Gastroesophageal sphincter (tissue), 4 donors: ENCODE measurements at regions not wholly inside any gene's neighbourhood (a gene's known extent, or its start where the extent isn't known, plus 50 kb on each side); places are given as distances from the start of the nearest gene placed in this dataset.

Experiments
- ATAC-seq: fragments of 150-250 bp; one replicate; pipeline ENCODE4 v1.9.1; 2016; ENCODE audit warnings: mild to moderate bottlenecking, moderate library complexity
- H3K27ac ChIP-seq, 4 donors: fragments of 200-600 bp; sonication (generic) in 3 of 4; 1 replicate in 3 of 4; 2 replicates in 1 of 4; pipeline ENCODE4 v1.5.1; 2016 to 2019
- H3K27me3 ChIP-seq: fragments of 200-600 bp; sonication (generic); one replicate; pipeline ENCODE4 v1.5.1; 2019
- H3K36me3 ChIP-seq, 2 donors: fragments of 200-600 bp; sonication (generic); one replicate each; pipeline ENCODE4 v1.5.1; 2019; ENCODE audit warnings: control low read depth in 1 of 2
- H3K4me1 ChIP-seq, 3 donors: fragments of 200-600 bp; sonication (generic); 1 replicate in 2 of 3; 2 replicates in 1 of 3; pipeline ENCODE4 v1.5.1; 2016 to 2019; ENCODE audit warnings: control low read depth in 2 of 3
- H3K4me3 ChIP-seq, 2 donors: fragments of 200-600 bp; sonication (generic); one replicate each; pipeline ENCODE4 v1.5.1; 2019; ENCODE audit warnings: mild to moderate bottlenecking in 1 of 2, moderate library complexity in 1 of 2
- H3K9me3 ChIP-seq, 3 donors: fragments of 200-600 bp; sonication (generic); one replicate each; pipeline ENCODE4 v1.5.1; 2017 to 2019; ENCODE audit warnings: control low read depth in 2 of 3
- EP300 ChIP-seq: sonication (generic); formaldehyde crosslinking; IDR thresholded peaks from one replicate; pipeline ENCODE4 v1.6.1; 2017; ENCODE audit warnings: antibody characterized with exemption, mild to moderate bottlenecking
- POLR2A ChIP-seq, 2 donors: fragments of 450-650 bp; IDR thresholded peaks; one replicate each; pipeline ENCODE4 v1.6.1; 2017; ENCODE audit warnings: antibody characterized with exemption in 2 of 2, mild to moderate bottlenecking in 2 of 2, moderate library complexity in 1 of 2
- POLR2AphosphoS5 ChIP-seq: sonication (generic); formaldehyde crosslinking; IDR thresholded peaks from one replicate; pipeline ENCODE4 v1.6.1; 2017; ENCODE audit warnings: antibody characterized with exemption
- WGBS, 2 donors: methylation state at CpG; one replicate each; pipeline ENCODE4 v1.1.5; 2018; ENCODE audit warnings: low coverage in 1 of 2; 5-methylcytosine and 5-hydroxymethylcytosine counted together
- TF ChIP-seq, protein P1 (sequence below), 4 experiments: fragments of 200-600 bp in 2 of 4; fragments of 450-650 bp in 2 of 4; sonication (generic) in 1 of 4; IDR thresholded peaks; one replicate each; pipeline ENCODE4 v1.5.1; 2017 to 2019; ENCODE audit warnings: antibody characterized with exemption in 4 of 4, mild to moderate bottlenecking in 2 of 4, moderate library complexity in 2 of 4

GRCh38 chrX:3527811-3528210 is 181.4 kb upstream of the MXRA5 start:
- Histone ChIP-seq H3K4me3 (no peak overlapping the region), H3K36me3 (no peaks in the 10 kb centered on the region), H3K27me3 (no peaks in the 10 kb centered on the region), H3K4me1 (no peaks in the 10 kb centered on the region), H3K27ac (no peak overlapping the region), H3K9me3 (no peaks in the 10 kb centered on the region)
- no peak for ATAC-seq
- TF ChIP-seq POLR2AphosphoS5 (no peak), POLR2A (IDR thresholded peaks at IDR 0.05) (no peak), EP300 (no peak)
- TF ChIP-seq, protein P1, sequence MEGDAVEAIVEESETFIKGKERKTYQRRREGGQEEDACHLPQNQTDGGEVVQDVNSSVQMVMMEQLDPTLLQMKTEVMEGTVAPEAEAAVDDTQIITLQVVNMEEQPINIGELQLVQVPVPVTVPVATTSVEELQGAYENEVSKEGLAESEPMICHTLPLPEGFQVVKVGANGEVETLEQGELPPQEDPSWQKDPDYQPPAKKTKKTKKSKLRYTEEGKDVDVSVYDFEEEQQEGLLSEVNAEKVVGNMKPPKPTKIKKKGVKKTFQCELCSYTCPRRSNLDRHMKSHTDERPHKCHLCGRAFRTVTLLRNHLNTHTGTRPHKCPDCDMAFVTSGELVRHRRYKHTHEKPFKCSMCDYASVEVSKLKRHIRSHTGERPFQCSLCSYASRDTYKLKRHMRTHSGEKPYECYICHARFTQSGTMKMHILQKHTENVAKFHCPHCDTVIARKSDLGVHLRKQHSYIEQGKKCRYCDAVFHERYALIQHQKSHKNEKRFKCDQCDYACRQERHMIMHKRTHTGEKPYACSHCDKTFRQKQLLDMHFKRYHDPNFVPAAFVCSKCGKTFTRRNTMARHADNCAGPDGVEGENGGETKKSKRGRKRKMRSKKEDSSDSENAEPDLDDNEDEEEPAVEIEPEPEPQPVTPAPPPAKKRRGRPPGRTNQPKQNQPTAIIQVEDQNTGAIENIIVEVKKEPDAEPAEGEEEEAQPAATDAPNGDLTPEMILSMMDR (IDR thresholded peaks at IDR 0.05): no peak
- WGBS, 2 donors: 86% methylated on average over 2 of the region's 3 CpGs; no CpG with 5 or more reads in 1 of the 2 donors

- Histone ChIP-seq H3K27ac (no peak overlapping the region), H3K9me3 (no peaks in the 10 kb centered on the region), H3K27me3 (no peaks in the 10 kb centered on the region), H3K4me3 (no peak overlapping the region), H3K36me3 (no peaks in the 10 kb centered on the region), H3K4me1 (no peaks in the 10 kb centered on the region)
- TF ChIP-seq, protein P1 (IDR thresholded peaks at IDR 0.05): no peak
- TF ChIP-seq EP300 (no peak), POLR2A (IDR thresholded peaks at IDR 0.05) (no peak), POLR2AphosphoS5 (no peak)
- ATAC-seq: no peak
- WGBS, 2 donors: 52% methylated on average over 2 of the region's 3 CpGs; no CpG with 5 or more reads in 1 of the 2 donors
Observed at GRCh38 chrX:3527166-3527565, 180.7 kb upstream of the MXRA5 start.

GRCh38 chrX:3526731-3527130 is 180.3 kb upstream of the MXRA5 start:
- H3K4me3 ChIP-seq: no peak overlapping the region
- H3K27ac ChIP-seq: no peak overlapping the region
- no peaks in the 10 kb centered on the region for H3K9me3 ChIP-seq
- no peak for TF ChIP-seq EP300
- TF ChIP-seq, protein P1 (IDR thresholded peaks at IDR 0.05): no peak
- no peak for TF ChIP-seq POLR2AphosphoS5
- no peak for TF ChIP-seq POLR2A (IDR thresholded peaks at IDR 0.05)
- WGBS, 2 donors: 60 to 76% methylated on average over 1 to 2 of the region's 2 CpGs
- no peaks in the 10 kb centered on the region for H3K36me3 ChIP-seq
- ATAC-seq: no peak
- no peaks in the 10 kb centered on the region for H3K4me1 ChIP-seq
- no peaks in the 10 kb centered on the region for H3K27me3 ChIP-seq

- no peak for ATAC-seq
- Histone ChIP-seq H3K9me3 (no peaks in the 10 kb centered on the region), H3K27me3 (no peaks in the 10 kb centered on the region), H3K4me1 (no peaks in the 10 kb centered on the region), H3K4me3 (no peak overlapping the region), H3K27ac (no peak overlapping the region), H3K36me3 (no peaks in the 10 kb centered on the region)
- no peak for TF ChIP-seq POLR2AphosphoS5
- no peak for TF ChIP-seq POLR2A (IDR thresholded peaks at IDR 0.05)
- no peak for TF ChIP-seq EP300
- TF ChIP-seq, protein P1 (IDR thresholded peaks at IDR 0.05): no peak
- 35 to 67% methylated on average over 2 to 5 of the region's 5 CpGs for WGBS, 2 donors
Observed at GRCh38 chrX:3526071-3526470, 179.6 kb upstream of the MXRA5 start.

- ATAC-seq: no peak
Observed at GRCh38 chrX:3522101-3522650, 175.7 kb upstream of the MXRA5 start.

More at GRCh38 chrX:3522101-3522650, 175.7 kb upstream of the MXRA5 start:
- TF ChIP-seq, protein P1 (IDR thresholded peaks at IDR 0.05): no peak
- no peak for TF ChIP-seq POLR2AphosphoS5
- no peak for TF ChIP-seq EP300
- no peak for TF ChIP-seq POLR2A (IDR thresholded peaks at IDR 0.05)
- H3K4me3 ChIP-seq: no peak overlapping the region
- H3K27ac ChIP-seq: no peak overlapping the region
- no peaks in the 10 kb centered on the region for H3K36me3 ChIP-seq
- no peaks in the 10 kb centered on the region for H3K27me3 ChIP-seq
- H3K9me3 ChIP-seq: no peaks in the 10 kb centered on the region
- no peaks in the 10 kb centered on the region for H3K4me1 ChIP-seq
- WGBS, 2 donors: 49% methylated on average over 4 of the region's 4 CpGs; no CpG with 5 or more reads in 1 of the 2 donors
